ENCODE measurements at regions not wholly inside any gene's neighbourhood (a gene's known extent, or its start where the extent isn't known, plus 50 kb on each side); places are given as distances from the start of the nearest gene placed in this dataset.

DNA sequence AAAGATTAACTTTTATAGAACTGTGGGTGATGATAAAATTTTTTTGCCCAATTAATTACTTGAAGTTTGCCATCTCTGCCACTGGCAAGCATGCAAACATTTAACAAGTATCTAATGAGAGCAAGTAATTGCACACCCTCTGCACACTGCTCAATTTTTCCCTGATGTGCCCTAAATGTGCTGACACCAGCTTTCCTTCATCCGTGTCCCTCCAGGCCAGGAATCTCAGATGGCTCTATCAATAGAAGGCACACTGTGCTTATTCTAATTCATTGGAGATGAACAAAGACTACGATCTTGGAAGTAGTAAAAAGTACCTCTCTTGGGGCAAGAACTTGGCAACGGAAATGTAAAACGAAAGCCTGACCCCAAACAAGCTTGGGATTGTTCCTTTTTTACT is 212.1 kb downstream of the GPR37 start:
- Mint-ChIP-seq H3K27ac (ENCODE audit: unreplicated experiment) (no peak overlapping the region), H3K27me3 (ENCODE audit: insufficient read depth, unreplicated experiment) (peaks cover 4% of the 10 kb centered on the region), H3K4me1 (ENCODE audit: low read depth, unreplicated experiment) (no peaks in the 10 kb centered on the region), H3K36me3 (ENCODE audit: insufficient read depth, unreplicated experiment) (no peaks in the 10 kb centered on the region), H3K4me3 (ENCODE audit: unreplicated experiment) (no peak overlapping the region), H3K9me3 (ENCODE audit: unreplicated experiment) (no peaks in the 10 kb centered on the region)
- Histone ChIP-seq H3K4me3 (ENCODE audit: low read depth, low read length) (no peak overlapping the region), H3K4me1 (no peaks in the 10 kb centered on the region), H3K9me3 (no peaks in the 10 kb centered on the region), H3K36me3 (ENCODE audit: control insufficient read depth, insufficient read depth, low read length) (no peaks in the 10 kb centered on the region), H3K27me3 (replicated peaks; ENCODE audit: control insufficient read depth, insufficient read depth, low read length) (no peaks in the 10 kb centered on the region)
- BruUV-seq (replicated peaks): no TSS peak
- TF ChIP-seq, protein P1, sequence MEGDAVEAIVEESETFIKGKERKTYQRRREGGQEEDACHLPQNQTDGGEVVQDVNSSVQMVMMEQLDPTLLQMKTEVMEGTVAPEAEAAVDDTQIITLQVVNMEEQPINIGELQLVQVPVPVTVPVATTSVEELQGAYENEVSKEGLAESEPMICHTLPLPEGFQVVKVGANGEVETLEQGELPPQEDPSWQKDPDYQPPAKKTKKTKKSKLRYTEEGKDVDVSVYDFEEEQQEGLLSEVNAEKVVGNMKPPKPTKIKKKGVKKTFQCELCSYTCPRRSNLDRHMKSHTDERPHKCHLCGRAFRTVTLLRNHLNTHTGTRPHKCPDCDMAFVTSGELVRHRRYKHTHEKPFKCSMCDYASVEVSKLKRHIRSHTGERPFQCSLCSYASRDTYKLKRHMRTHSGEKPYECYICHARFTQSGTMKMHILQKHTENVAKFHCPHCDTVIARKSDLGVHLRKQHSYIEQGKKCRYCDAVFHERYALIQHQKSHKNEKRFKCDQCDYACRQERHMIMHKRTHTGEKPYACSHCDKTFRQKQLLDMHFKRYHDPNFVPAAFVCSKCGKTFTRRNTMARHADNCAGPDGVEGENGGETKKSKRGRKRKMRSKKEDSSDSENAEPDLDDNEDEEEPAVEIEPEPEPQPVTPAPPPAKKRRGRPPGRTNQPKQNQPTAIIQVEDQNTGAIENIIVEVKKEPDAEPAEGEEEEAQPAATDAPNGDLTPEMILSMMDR (IDR thresholded peaks at IDR 0.05; ENCODE audit: insufficient read depth in 1 of 2, low read depth in 1 of 2, low read length in 1 of 2, severe bottlenecking in 1 of 2, unreplicated experiment in 1 of 2): no peak
- POLR2A ChIA-PET: no interaction called here
- no peak for DNase-seq
- CTCF ChIA-PET: no interaction called here
- intact Hi-C loops (cut with micrococcal nuclease; ENCODE audit: unreplicated experiment): no loop called here

DNA sequence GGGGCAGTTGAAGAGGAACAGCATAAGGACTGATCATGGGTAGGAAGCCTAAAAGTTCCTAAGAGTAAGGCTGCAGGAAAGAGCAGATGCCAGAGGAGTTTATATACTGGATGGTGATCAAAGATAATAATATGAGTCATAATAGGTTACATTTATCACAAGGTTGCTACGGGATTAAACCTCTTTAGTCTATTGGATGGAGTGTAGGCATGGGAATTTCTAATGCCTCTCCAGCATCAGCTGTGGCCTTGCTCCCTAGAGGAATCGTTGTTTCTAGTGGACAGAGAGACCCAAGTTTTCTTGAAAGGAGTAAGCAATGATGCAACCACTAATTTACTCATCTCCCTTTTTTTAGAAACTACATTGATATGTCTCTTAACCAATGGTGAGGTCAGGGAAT is 213.4 kb downstream of the GPR37 start:
- no peaks in the 10 kb centered on the region for H3K4me1 Mint-ChIP-seq (ENCODE audit: low read depth, unreplicated experiment)
- H3K9me3 ChIP-seq: no peaks in the 10 kb centered on the region
- intact Hi-C loops (cut with micrococcal nuclease; ENCODE audit: unreplicated experiment): no loop called here
- no peaks in the 10 kb centered on the region for H3K27me3 ChIP-seq (replicated peaks; ENCODE audit: control insufficient read depth, insufficient read depth, low read length)
- no peaks in the 10 kb centered on the region for H3K36me3 ChIP-seq (ENCODE audit: control insufficient read depth, insufficient read depth, low read length)
- ChIA-PET CTCF (no interaction called here), POLR2A (no interaction called here)
- no peaks in the 10 kb centered on the region for H3K36me3 Mint-ChIP-seq (ENCODE audit: insufficient read depth, unreplicated experiment)
- TF ChIP-seq, protein P1 (IDR thresholded peaks at IDR 0.05; ENCODE audit: insufficient read depth in 1 of 2, low read depth in 1 of 2, low read length in 1 of 2, severe bottlenecking in 1 of 2, unreplicated experiment in 1 of 2): no peak
- H3K27me3 Mint-ChIP-seq (ENCODE audit: insufficient read depth, unreplicated experiment): peaks cover 4% of the 10 kb centered on the region
- H3K4me3 ChIP-seq (ENCODE audit: low read depth, low read length): no peak overlapping the region
- no peaks in the 10 kb centered on the region for H3K9me3 Mint-ChIP-seq (ENCODE audit: unreplicated experiment)
- no peak overlapping the region for H3K27ac Mint-ChIP-seq (ENCODE audit: unreplicated experiment)
- no TSS peak for BruUV-seq (replicated peaks)
- H3K4me3 Mint-ChIP-seq (ENCODE audit: unreplicated experiment): no peak overlapping the region
- no peak for DNase-seq
- H3K4me1 ChIP-seq: no peaks in the 10 kb centered on the region

DNA sequence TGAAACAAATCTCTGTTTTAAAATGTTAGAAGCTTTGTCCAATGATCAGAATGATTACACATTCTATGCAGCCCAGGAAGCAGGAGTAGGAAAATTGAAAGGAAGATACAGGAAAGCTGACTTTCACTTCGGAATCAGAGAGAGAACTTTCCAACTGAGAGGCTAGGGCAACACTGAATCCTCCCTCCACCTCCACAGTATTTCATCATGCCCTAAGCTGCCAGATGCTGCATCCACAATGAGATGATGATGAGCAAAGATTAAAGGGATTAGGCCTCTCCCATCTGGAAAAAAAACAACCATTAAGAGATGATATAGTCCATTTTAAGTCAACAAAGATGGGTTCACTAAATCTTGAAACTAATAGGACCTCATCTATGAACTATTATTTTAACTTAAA is 215.6 kb downstream of the GPR37 start:
- H3K36me3 ChIP-seq (ENCODE audit: control insufficient read depth, insufficient read depth, low read length): no peaks in the 10 kb centered on the region
- no peaks in the 10 kb centered on the region for H3K36me3 Mint-ChIP-seq (ENCODE audit: insufficient read depth, unreplicated experiment)
- no peaks in the 10 kb centered on the region for H3K27me3 ChIP-seq (replicated peaks; ENCODE audit: control insufficient read depth, insufficient read depth, low read length)
- TF ChIP-seq, protein P1 (IDR thresholded peaks at IDR 0.05; ENCODE audit: insufficient read depth in 1 of 2, low read depth in 1 of 2, low read length in 1 of 2, severe bottlenecking in 1 of 2, unreplicated experiment in 1 of 2): no peak
- H3K27ac Mint-ChIP-seq (ENCODE audit: unreplicated experiment): no peak overlapping the region
- H3K27me3 Mint-ChIP-seq (ENCODE audit: insufficient read depth, unreplicated experiment): peaks cover 4% of the 10 kb centered on the region
- intact Hi-C loops (cut with micrococcal nuclease; ENCODE audit: unreplicated experiment): no loop called here
- ChIA-PET CTCF (no interaction called here), POLR2A (no interaction called here)
- no peaks in the 10 kb centered on the region for H3K9me3 Mint-ChIP-seq (ENCODE audit: unreplicated experiment)
- no peaks in the 10 kb centered on the region for H3K4me1 Mint-ChIP-seq (ENCODE audit: low read depth, unreplicated experiment)
- DNase-seq: no peak
- H3K4me1 ChIP-seq: no peaks in the 10 kb centered on the region
- no peak overlapping the region for H3K4me3 ChIP-seq (ENCODE audit: low read depth, low read length)
- no peaks in the 10 kb centered on the region for H3K9me3 ChIP-seq
- no peak overlapping the region for H3K4me3 Mint-ChIP-seq (ENCODE audit: unreplicated experiment)
- no TSS peak for BruUV-seq (replicated peaks)

All from Caco-2 (cell line).